Gastroesophageal sphincter (tissue), 3 donors: ENCODE measurements at regions not wholly inside any gene's neighbourhood (a gene's known extent, or its start where the extent isn't known, plus 50 kb on each side); places are given as distances from the start of the nearest gene placed in this dataset.

Experiments
- POLR2A ChIP-seq, 2 donors: fragments of 450-650 bp; IDR thresholded peaks; one replicate each; pipeline ENCODE4 v1.6.1; 2017; ENCODE audit warnings: antibody characterized with exemption in 2 of 2, mild to moderate bottlenecking in 2 of 2, moderate library complexity in 1 of 2
- POLR2AphosphoS5 ChIP-seq: sonication (generic); formaldehyde crosslinking; IDR thresholded peaks from one replicate; pipeline ENCODE4 v1.6.1; 2017; ENCODE audit warnings: antibody characterized with exemption
- TF ChIP-seq, protein P1 (sequence below), 4 experiments: fragments of 200-600 bp in 2 of 4; fragments of 450-650 bp in 2 of 4; sonication (generic) in 1 of 4; IDR thresholded peaks; one replicate each; pipeline ENCODE4 v1.5.1; 2017 to 2019; ENCODE audit warnings: antibody characterized with exemption in 4 of 4, mild to moderate bottlenecking in 2 of 4, moderate library complexity in 2 of 4

DNA sequence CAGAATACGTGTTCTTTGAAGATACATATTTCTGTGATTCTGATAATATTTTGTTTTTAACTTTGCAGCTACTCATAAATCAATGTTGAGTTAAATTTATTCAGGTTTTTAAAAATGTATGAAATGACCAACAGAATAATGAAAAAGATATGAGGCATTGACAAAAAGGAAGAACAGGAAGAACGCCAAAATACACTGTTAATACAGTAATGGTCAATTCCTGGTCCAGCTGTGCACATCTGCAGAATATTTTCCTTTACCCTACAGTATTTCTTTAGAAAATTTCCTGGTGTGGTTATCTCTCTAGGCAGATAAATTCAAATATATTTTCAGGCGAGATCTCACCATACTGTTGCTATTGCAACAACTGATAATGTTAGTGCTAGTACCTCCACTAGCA is 203.2 kb upstream of the DGKB start:
- TF ChIP-seq POLR2AphosphoS5 = no peak
- TF ChIP-seq, protein P1, sequence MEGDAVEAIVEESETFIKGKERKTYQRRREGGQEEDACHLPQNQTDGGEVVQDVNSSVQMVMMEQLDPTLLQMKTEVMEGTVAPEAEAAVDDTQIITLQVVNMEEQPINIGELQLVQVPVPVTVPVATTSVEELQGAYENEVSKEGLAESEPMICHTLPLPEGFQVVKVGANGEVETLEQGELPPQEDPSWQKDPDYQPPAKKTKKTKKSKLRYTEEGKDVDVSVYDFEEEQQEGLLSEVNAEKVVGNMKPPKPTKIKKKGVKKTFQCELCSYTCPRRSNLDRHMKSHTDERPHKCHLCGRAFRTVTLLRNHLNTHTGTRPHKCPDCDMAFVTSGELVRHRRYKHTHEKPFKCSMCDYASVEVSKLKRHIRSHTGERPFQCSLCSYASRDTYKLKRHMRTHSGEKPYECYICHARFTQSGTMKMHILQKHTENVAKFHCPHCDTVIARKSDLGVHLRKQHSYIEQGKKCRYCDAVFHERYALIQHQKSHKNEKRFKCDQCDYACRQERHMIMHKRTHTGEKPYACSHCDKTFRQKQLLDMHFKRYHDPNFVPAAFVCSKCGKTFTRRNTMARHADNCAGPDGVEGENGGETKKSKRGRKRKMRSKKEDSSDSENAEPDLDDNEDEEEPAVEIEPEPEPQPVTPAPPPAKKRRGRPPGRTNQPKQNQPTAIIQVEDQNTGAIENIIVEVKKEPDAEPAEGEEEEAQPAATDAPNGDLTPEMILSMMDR (IDR thresholded peaks at IDR 0.05) = no peak
- no peak for TF ChIP-seq POLR2A (IDR thresholded peaks at IDR 0.05)
